ENCODE measurements at regions not wholly inside any gene's neighbourhood (a gene's known extent, or its start where the extent isn't known, plus 50 kb on each side); places are given as distances from the start of the nearest gene placed in this dataset.

DNA sequence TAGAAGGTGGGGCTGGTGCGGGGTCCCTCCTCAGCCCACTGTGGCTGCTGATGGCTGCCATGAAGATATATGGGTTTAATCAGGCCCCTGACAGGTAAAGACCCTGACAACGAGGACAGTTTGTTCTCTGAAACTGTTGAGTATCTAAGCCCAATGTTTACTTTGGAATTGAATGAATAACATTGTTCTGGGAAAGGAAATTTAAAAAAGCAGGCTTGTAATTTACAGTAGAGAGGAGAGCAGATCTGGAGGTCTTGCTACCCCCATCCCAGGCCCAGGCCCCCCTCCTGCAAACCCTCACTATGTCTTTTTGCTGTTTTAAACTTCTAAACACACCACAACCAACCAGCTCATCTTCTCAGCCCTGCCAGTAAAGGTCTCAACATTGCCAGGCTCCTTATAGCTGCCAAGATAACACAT lies 171.3 kb downstream of the CDC5L start:
- Histone ChIP-seq H3K9me3 (ENCODE audit: low read length) (no peaks in the 10 kb centered on the region), H3K79me2 (replicated peaks; ENCODE audit: insufficient read depth, low read length) (no peaks in the 10 kb centered on the region), H3K4me2 (ENCODE audit: low read length) (no peak overlapping the region), H3K9ac (ENCODE audit: low read length) (no peak overlapping the region), H2AFZ (ENCODE audit: low read depth, low read length) (no peak overlapping the region), H4K20me1 (ENCODE audit: insufficient read depth) (no peaks in the 10 kb centered on the region), H3K27me3 (ENCODE audit: insufficient read depth, low read depth, low read length) (no peaks in the 10 kb centered on the region), H3K9me2 (ENCODE audit: insufficient read depth, low read length) (no peaks in the 10 kb centered on the region), H3F3A (ENCODE audit: insufficient read depth, low read length, poor library complexity, severe bottlenecking) (no peaks in the 10 kb centered on the region), H3K4me3 (ENCODE audit: low read length) (no peak overlapping the region), H3K27ac (ENCODE audit: low read length) (no peak overlapping the region), H3K36me3 (ENCODE audit: insufficient read depth, low read length) (no peaks in the 10 kb centered on the region)
- no peak for TF ChIP-seq EP300 (conservative IDR thresholded peaks at IDR 0.05; ENCODE audit: poor library complexity, severe bottlenecking)
- TF ChIP-seq SMC3 (conservative IDR thresholded peaks at IDR 0.05; ENCODE audit: poor library complexity) = no peak
- TF ChIP-seq RAD21 (conservative IDR thresholded peaks at IDR 0.05) = no peak
- no peak for TF ChIP-seq EZH2 (IDR thresholded peaks at IDR 0.05; ENCODE audit: borderline replicate concordance, insufficient read depth, low read length, poor library complexity, severe bottlenecking)
- TF ChIP-seq, protein P1, sequence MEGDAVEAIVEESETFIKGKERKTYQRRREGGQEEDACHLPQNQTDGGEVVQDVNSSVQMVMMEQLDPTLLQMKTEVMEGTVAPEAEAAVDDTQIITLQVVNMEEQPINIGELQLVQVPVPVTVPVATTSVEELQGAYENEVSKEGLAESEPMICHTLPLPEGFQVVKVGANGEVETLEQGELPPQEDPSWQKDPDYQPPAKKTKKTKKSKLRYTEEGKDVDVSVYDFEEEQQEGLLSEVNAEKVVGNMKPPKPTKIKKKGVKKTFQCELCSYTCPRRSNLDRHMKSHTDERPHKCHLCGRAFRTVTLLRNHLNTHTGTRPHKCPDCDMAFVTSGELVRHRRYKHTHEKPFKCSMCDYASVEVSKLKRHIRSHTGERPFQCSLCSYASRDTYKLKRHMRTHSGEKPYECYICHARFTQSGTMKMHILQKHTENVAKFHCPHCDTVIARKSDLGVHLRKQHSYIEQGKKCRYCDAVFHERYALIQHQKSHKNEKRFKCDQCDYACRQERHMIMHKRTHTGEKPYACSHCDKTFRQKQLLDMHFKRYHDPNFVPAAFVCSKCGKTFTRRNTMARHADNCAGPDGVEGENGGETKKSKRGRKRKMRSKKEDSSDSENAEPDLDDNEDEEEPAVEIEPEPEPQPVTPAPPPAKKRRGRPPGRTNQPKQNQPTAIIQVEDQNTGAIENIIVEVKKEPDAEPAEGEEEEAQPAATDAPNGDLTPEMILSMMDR (IDR thresholded peaks at IDR 0.05; ENCODE audit: poor library complexity, severe bottlenecking) = no peak
- TF ChIP-seq POLR2AphosphoS5 (IDR thresholded peaks at IDR 0.05) = no peak
- no peak for TF ChIP-seq MXI1 (conservative IDR thresholded peaks at IDR 0.05; ENCODE audit: poor library complexity, severe bottlenecking)
- TF ChIP-seq, protein P2, sequence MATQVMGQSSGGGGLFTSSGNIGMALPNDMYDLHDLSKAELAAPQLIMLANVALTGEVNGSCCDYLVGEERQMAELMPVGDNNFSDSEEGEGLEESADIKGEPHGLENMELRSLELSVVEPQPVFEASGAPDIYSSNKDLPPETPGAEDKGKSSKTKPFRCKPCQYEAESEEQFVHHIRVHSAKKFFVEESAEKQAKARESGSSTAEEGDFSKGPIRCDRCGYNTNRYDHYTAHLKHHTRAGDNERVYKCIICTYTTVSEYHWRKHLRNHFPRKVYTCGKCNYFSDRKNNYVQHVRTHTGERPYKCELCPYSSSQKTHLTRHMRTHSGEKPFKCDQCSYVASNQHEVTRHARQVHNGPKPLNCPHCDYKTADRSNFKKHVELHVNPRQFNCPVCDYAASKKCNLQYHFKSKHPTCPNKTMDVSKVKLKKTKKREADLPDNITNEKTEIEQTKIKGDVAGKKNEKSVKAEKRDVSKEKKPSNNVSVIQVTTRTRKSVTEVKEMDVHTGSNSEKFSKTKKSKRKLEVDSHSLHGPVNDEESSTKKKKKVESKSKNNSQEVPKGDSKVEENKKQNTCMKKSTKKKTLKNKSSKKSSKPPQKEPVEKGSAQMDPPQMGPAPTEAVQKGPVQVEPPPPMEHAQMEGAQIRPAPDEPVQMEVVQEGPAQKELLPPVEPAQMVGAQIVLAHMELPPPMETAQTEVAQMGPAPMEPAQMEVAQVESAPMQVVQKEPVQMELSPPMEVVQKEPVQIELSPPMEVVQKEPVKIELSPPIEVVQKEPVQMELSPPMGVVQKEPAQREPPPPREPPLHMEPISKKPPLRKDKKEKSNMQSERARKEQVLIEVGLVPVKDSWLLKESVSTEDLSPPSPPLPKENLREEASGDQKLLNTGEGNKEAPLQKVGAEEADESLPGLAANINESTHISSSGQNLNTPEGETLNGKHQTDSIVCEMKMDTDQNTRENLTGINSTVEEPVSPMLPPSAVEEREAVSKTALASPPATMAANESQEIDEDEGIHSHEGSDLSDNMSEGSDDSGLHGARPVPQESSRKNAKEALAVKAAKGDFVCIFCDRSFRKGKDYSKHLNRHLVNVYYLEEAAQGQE (IDR thresholded peaks at IDR 0.05; ENCODE audit: borderline replicate concordance) = no peak
- TF ChIP-seq TAF1 (IDR thresholded peaks at IDR 0.05; ENCODE audit: low read depth) = no peak

GRCh38 chr6:44559486-44560270 lies 172.2 kb downstream of the CDC5L start:
- Histone ChIP-seq H3K9me2 (ENCODE audit: insufficient read depth, low read length) (no peaks in the 10 kb centered on the region), H3K4me3 (ENCODE audit: low read length) (no peak overlapping the region), H2AFZ (ENCODE audit: low read depth, low read length) (no peak overlapping the region), H3K9me3 (ENCODE audit: low read length) (no peaks in the 10 kb centered on the region), H3K9ac (ENCODE audit: low read length) (no peak overlapping the region), H3K79me2 (replicated peaks; ENCODE audit: insufficient read depth, low read length) (no peaks in the 10 kb centered on the region), H4K20me1 (ENCODE audit: insufficient read depth) (no peaks in the 10 kb centered on the region), H3K27me3 (ENCODE audit: insufficient read depth, low read depth, low read length) (no peaks in the 10 kb centered on the region), H3F3A (ENCODE audit: insufficient read depth, low read length, poor library complexity, severe bottlenecking) (no peaks in the 10 kb centered on the region), H3K27ac (ENCODE audit: low read length) (no peak overlapping the region), H3K36me3 (ENCODE audit: insufficient read depth, low read length) (no peaks in the 10 kb centered on the region), H3K4me2 (ENCODE audit: low read length) (no peak overlapping the region)
- no peak for TF ChIP-seq RAD21 (conservative IDR thresholded peaks at IDR 0.05)
- no peak for TF ChIP-seq POLR2AphosphoS5 (IDR thresholded peaks at IDR 0.05)
- TF ChIP-seq MXI1 (conservative IDR thresholded peaks at IDR 0.05; ENCODE audit: poor library complexity, severe bottlenecking) = no peak
- TF ChIP-seq TAF1 (IDR thresholded peaks at IDR 0.05; ENCODE audit: low read depth) = no peak
- TF ChIP-seq, protein P1 (IDR thresholded peaks at IDR 0.05; ENCODE audit: poor library complexity, severe bottlenecking) = no peak
- TF ChIP-seq EZH2 (IDR thresholded peaks at IDR 0.05; ENCODE audit: borderline replicate concordance, insufficient read depth, low read length, poor library complexity, severe bottlenecking) = no peak
- TF ChIP-seq, protein P2 (IDR thresholded peaks at IDR 0.05; ENCODE audit: borderline replicate concordance) = no peak
- TF ChIP-seq EP300 (conservative IDR thresholded peaks at IDR 0.05; ENCODE audit: poor library complexity, severe bottlenecking) = no peak
- TF ChIP-seq SMC3 (conservative IDR thresholded peaks at IDR 0.05; ENCODE audit: poor library complexity) = no peak

Measured in neural cell (in vitro differentiated cells).